Stomach (tissue), 8 donors: ENCODE measurements at regions not wholly inside any gene's neighbourhood (a gene's known extent, or its start where the extent isn't known, plus 50 kb on each side); places are given as distances from the start of the nearest gene placed in this dataset.

Experiments
- DNase-seq, 2 donors: peaks; one replicate each; pipeline versions ENCODE4 v3.0.0 to v3.0.0-alpha.2; 2013 to 2019
- H3K27ac ChIP-seq, 5 donors: fragments of 200-600 bp in 4 of 5; sonication (generic) in 4 of 5; one replicate each; pipeline ENCODE4 v1.5.1; 2013 to 2019; ENCODE audit warnings: mild to moderate bottlenecking in 1 of 5, moderate library complexity in 1 of 5
- H3K27me3 ChIP-seq, 3 donors: fragments of 200-600 bp; sonication (generic); one replicate each; pipeline ENCODE4 v1.5.1; 2017 to 2019; ENCODE audit warnings: mixed run types in 1 of 3
- H3K36me3 ChIP-seq, 4 donors: fragments of 200-600 bp; sonication (generic); 1 replicate in 3 of 4; 2 replicates in 1 of 4; pipeline ENCODE4 v1.5.1; 2016 to 2019
- H3K4me1 ChIP-seq, 4 donors: fragments of 200-600 bp; sonication (generic); one replicate each; pipeline ENCODE4 v1.5.1; 2016 to 2019
- H3K4me3 ChIP-seq, 4 donors: fragments of 200-600 bp; sonication (generic) in 3 of 4; one replicate each; pipeline ENCODE4 v1.5.1; 2016 to 2019; ENCODE audit warnings: mild to moderate bottlenecking in 1 of 4
- H3K9me3 ChIP-seq, 4 donors: fragments of 200-600 bp; sonication (generic); one replicate each; pipeline ENCODE4 v1.5.1; 2016 to 2019
- EP300 ChIP-seq: sonication (generic); formaldehyde crosslinking; IDR thresholded peaks from one replicate; pipeline ENCODE4 v1.6.1; 2017; ENCODE audit warnings: antibody characterized with exemption
- POLR2A ChIP-seq, 4 donors: fragments of 450-650 bp; IDR thresholded peaks; one replicate each; pipeline ENCODE4 v1.6.1; 2016; ENCODE audit warnings: antibody characterized with exemption in 4 of 4, control low read depth in 2 of 4, mild to moderate bottlenecking in 1 of 4, moderate library complexity in 1 of 4
- POLR2AphosphoS5 ChIP-seq, 3 donors: sonication (generic); formaldehyde crosslinking; IDR thresholded peaks; one replicate each; pipeline ENCODE4 v1.6.1; 2016; ENCODE audit warnings: antibody characterized with exemption in 3 of 3
- WGBS, 5 donors: extraction: QIAGEN DNeasy Blood & Tissue Kit in 3 of 5; methylation state at CpG; one replicate each; pipeline versions ENCODE4 v1.1.5 to v1.1.7; 2013 to 2018; 5-methylcytosine and 5-hydroxymethylcytosine counted together
- intact Hi-C: fragments of 100-400 bp; cut with DNase I; formaldehyde crosslinking; loops from one replicate; pipeline ENCODE4 v1.15.1; 2023; ENCODE audit warnings: low total_unique reads
- TF ChIP-seq, protein P1 (sequence below), 7 experiments: fragments of 450-650 bp in 4 of 7; fragments of 200-600 bp in 3 of 7; sonication (generic) in 3 of 7; IDR thresholded peaks; one replicate each; pipeline ENCODE4 v1.5.1; 2016 to 2019; ENCODE audit warnings: antibody characterized with exemption in 7 of 7, control low read depth in 2 of 7, mild to moderate bottlenecking in 1 of 7
- donor health status: healthy with polysubstance abuse.
- donor health status: Bipolar disorder and iron deficiency.
- donor health status: healthy.

DNA sequence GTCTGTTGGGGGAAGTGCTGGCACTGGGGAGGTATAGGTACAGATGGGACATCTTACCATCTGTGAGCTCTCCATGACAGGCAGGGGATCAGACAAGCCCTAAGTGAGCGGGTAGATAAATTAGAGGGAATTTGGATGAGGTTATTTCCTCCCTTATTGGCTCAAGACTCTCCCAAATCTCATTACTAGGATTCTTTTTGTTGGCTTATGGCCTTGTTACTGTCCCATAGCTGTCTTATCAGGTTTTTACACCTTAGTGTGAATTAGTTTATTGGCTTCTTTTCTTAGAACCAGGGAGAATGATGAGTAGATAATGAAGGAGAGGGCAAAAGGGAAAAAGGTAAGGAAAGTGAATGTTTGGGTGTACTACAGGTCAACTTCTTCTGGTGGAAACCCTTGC is 191.1 kb upstream of the PRICKLE1 start:
- no peak overlapping the region for H3K27ac ChIP-seq
- H3K27me3 ChIP-seq: no peaks in the 10 kb centered on the region
- H3K4me1 ChIP-seq: no peaks in the 10 kb centered on the region
- no peak overlapping the region for H3K4me3 ChIP-seq
- no peak for TF ChIP-seq POLR2AphosphoS5 (IDR thresholded peaks at IDR 0.05)
- TF ChIP-seq, protein P1, sequence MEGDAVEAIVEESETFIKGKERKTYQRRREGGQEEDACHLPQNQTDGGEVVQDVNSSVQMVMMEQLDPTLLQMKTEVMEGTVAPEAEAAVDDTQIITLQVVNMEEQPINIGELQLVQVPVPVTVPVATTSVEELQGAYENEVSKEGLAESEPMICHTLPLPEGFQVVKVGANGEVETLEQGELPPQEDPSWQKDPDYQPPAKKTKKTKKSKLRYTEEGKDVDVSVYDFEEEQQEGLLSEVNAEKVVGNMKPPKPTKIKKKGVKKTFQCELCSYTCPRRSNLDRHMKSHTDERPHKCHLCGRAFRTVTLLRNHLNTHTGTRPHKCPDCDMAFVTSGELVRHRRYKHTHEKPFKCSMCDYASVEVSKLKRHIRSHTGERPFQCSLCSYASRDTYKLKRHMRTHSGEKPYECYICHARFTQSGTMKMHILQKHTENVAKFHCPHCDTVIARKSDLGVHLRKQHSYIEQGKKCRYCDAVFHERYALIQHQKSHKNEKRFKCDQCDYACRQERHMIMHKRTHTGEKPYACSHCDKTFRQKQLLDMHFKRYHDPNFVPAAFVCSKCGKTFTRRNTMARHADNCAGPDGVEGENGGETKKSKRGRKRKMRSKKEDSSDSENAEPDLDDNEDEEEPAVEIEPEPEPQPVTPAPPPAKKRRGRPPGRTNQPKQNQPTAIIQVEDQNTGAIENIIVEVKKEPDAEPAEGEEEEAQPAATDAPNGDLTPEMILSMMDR (IDR thresholded peaks at IDR 0.05): no peak
- no peak for TF ChIP-seq POLR2A (IDR thresholded peaks at IDR 0.05)
- no peak for TF ChIP-seq EP300
- intact Hi-C loops: no loop called here
- WGBS, 5 donors: 59 to 85% (median 76%) methylated on average over 1 of the region's 1 CpG
- DNase-seq: no peak
- H3K36me3 ChIP-seq: no peaks in the 10 kb centered on the region
- H3K9me3 ChIP-seq: no peaks in the 10 kb centered on the region

DNA sequence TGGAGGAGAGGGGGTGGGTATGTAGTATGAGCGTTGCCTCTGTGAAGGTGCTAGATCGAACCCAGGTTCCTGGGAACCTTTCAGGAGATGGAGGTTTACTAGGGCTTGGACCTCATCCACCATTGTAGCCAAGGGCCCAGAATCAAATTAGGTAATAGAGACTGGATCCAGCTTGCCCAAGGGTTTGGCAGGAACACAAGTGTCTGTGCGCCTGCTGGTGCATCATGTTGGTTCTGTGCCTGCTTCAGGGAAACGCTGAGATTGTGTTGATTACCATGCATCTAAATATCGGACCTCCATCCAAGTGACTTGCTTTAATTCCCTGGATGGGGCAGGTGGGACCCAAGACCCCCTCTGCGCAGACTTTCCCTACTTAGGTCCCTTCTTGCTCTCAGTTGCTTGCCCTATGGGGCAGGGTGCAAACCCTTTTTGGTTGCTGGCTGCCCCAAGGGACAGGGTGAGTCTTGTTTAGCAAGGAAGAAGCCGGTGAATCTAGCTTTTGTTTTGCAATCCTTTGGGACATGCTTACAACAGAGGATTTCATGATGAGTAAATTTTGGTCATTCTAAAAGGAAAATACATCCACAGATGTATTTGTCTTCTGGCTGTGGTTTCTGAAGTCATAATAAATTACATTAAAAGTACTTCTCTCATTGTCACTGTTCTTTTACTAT is 189.8 kb upstream of the PRICKLE1 start:
- Histone ChIP-seq H3K4me1 (no peaks in the 10 kb centered on the region), H3K4me3 (no peak overlapping the region), H3K27ac (no peak overlapping the region), H3K36me3 (no peaks in the 10 kb centered on the region), H3K9me3 (no peaks in the 10 kb centered on the region), H3K27me3 (no peaks in the 10 kb centered on the region)
- no peak for DNase-seq
- WGBS, 5 donors: 83 to 91% (median 88%) methylated on average over 7 of the region's 7 CpGs
- no peak for TF ChIP-seq POLR2A (IDR thresholded peaks at IDR 0.05)
- TF ChIP-seq, protein P1 (IDR thresholded peaks at IDR 0.05): no peak
- intact Hi-C loops: no loop called here

DNA sequence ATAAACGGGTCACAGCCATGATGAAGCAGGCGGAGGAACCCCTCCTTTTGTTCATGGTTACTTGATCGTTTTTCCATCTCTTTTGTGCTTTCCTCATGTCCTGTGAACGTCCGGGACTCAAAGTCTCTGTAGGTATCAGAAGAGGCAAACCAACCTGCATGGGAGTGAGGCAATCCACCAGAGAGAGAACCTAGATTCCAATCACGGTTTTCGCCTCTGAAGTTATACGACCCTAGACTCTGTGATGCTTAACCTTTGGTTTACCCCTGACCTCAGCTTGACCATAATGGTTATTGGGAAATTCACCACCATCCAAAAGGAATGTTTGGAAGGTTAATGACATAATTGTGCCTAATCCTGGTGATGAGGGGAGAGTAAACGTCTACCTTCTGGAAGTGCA is 186.8 kb upstream of the PRICKLE1 start:
- H3K4me3 ChIP-seq: no peak overlapping the region
- DNase-seq: no peak
- intact Hi-C loops: no loop called here
- H3K27me3 ChIP-seq: no peaks in the 10 kb centered on the region
- H3K9me3 ChIP-seq: peaks cover 0 to 6% (median 3%) of the 10 kb centered on the region in 4 donors
- TF ChIP-seq, protein P1 (IDR thresholded peaks at IDR 0.05): no peak
- TF ChIP-seq POLR2AphosphoS5 (IDR thresholded peaks at IDR 0.05) (no peak), POLR2A (IDR thresholded peaks at IDR 0.05) (no peak), EP300 (no peak)
- no peaks in the 10 kb centered on the region for H3K36me3 ChIP-seq
- H3K27ac ChIP-seq: no peak overlapping the region
- H3K4me1 ChIP-seq: no peaks in the 10 kb centered on the region
- WGBS, 5 donors: 78 to 88% (median 83%) methylated on average over 9 of the region's 9 CpGs

DNA sequence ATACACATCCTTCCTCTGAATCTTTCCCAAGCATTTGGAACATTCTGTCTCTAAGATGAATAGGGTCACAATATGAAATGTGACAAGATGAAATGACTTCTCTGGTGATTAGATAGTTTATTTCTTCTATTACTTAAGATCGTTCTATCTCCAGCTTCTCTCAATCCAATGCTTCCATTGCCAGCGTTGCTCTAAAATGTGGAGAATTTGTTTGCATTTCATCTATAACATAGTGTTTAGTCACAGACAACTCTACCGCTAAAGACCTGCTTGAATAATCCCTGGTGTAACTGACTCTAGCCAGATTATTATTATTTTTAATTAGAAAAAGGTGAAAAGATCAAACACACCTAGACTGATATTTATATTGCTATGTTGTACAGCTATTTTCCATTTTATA is 184.7 kb upstream of the PRICKLE1 start:
- WGBS, 5 donors: 83 to 89% (median 85%) methylated on average over 3 of the region's 3 CpGs
- TF ChIP-seq EP300 (no peak), POLR2AphosphoS5 (IDR thresholded peaks at IDR 0.05) (no peak), POLR2A (IDR thresholded peaks at IDR 0.05) (no peak)
- TF ChIP-seq, protein P1 (IDR thresholded peaks at IDR 0.05): no peak
- H3K4me3 ChIP-seq: no peak overlapping the region

More for the DNA sequence above, 184.7 kb upstream of the PRICKLE1 start:
- Histone ChIP-seq H3K36me3 (no peaks in the 10 kb centered on the region), H3K27me3 (no peaks in the 10 kb centered on the region), H3K27ac (no peak overlapping the region), H3K4me1 (no peaks in the 10 kb centered on the region), H3K9me3 (peaks cover 0 to 6% (median 3%) of the 10 kb centered on the region in 4 donors)
- intact Hi-C loops: no loop called here
- DNase-seq: no peak
